HG03097 (cell line): ENCODE measurements at regions not wholly inside any gene's neighbourhood (a gene's known extent, or its start where the extent isn't known, plus 50 kb on each side); places are given as distances from the start of the nearest gene placed in this dataset.

Experiments
- ATAC-seq: cut with Tn5 transposase; IDR thresholded peaks from one replicate; pipeline ENCODE4 v1.9.1; 2021; ENCODE audit not compliant: unreplicated experiment, low FRiP score

- ATAC-seq, result no peak
Measured at GRCh38 chr3:81291586-81291985, 469.9 kb downstream of the GBE1 start.

GRCh38 chr3:81289676-81290075, 471.8 kb downstream of the GBE1 start:
- ATAC-seq, result no peak

- no peak for ATAC-seq
Measured at GRCh38 chr3:81279481-81280379, 481.7 kb downstream of the GBE1 start.

GRCh38 chr3:81277853-81278252, 483.6 kb downstream of the GBE1 start:
- no peak for ATAC-seq

GRCh38 chr3:81274671-81275070, 486.8 kb downstream of the GBE1 start:
- no peak for ATAC-seq

GRCh38 chr3:81270603-81271379, 490.7 kb downstream of the GBE1 start:
- peak; percentile 99 for ATAC-seq

- no peak for ATAC-seq
Measured at GRCh38 chr3:81268526-81268925, 492.9 kb downstream of the GBE1 start.

GRCh38 chr3:81261996-81262395, 499.4 kb downstream of the GBE1 start:
- ATAC-seq, result no peak

GRCh38 chr3:81255463-81255862, 506.0 kb downstream of the GBE1 start:
- ATAC-seq, result no peak

GRCh38 chr3:81251096-81251495, 510.3 kb downstream of the GBE1 start:
- ATAC-seq, result no peak

GRCh38 chr3:81249540-81250029, 511.9 kb downstream of the GBE1 start:
- no peak for ATAC-seq

- no peak for ATAC-seq
Measured at GRCh38 chr3:81245501-81245900, 515.9 kb downstream of the GBE1 start.

GRCh38 chr3:81245043-81245442, 516.4 kb downstream of the GBE1 start:
- ATAC-seq, result no peak

- ATAC-seq, result no peak
Measured at GRCh38 chr3:81244231-81244630, 517.2 kb downstream of the GBE1 start.

GRCh38 chr3:81242871-81243270, 518.6 kb downstream of the GBE1 start:
- no peak for ATAC-seq

- ATAC-seq, result no peak
Measured at GRCh38 chr3:81237181-81237580, 524.3 kb downstream of the GBE1 start.

- no peak for ATAC-seq
Measured at GRCh38 chr3:81218023-81218422, 543.4 kb downstream of the GBE1 start.

GRCh38 chr3:81217101-81217500, 544.3 kb downstream of the GBE1 start:
- ATAC-seq, result no peak

- no peak for ATAC-seq
Measured at GRCh38 chr3:81216192-81216591, 545.3 kb downstream of the GBE1 start.

- ATAC-seq, result no peak
Measured at GRCh38 chr3:81214631-81215030, 546.8 kb downstream of the GBE1 start.

GRCh38 chr3:81199587-81199986, 561.9 kb downstream of the GBE1 start:
- ATAC-seq, result no peak

- ATAC-seq, result no peak
Measured at GRCh38 chr3:81198756-81199155, 562.7 kb downstream of the GBE1 start.
